GM10266 (cell line): ENCODE measurements at regions not wholly inside any gene's neighbourhood (a gene's known extent, or its start where the extent isn't known, plus 50 kb on each side); places are given as distances from the start of the nearest gene placed in this dataset.
"Not testable (repeated sequence)": the region's sequence is repeated elsewhere in the genome, so short reads cannot be mapped to it uniquely, and the experiment has no call there.

Experiments
- DNase-seq: peaks from one replicate; pipeline ENCODE4 v3.0.0; 2012; ENCODE audit errors: extremely low spot score
- CTCF ChIP-seq: IDR thresholded peaks from 2 replicates; pipeline ENCODE4 v1.5.1; 2012; ENCODE audit warnings: mild to moderate bottlenecking, low read depth; ENCODE audit not compliant: control insufficient read depth, insufficient read depth; ENCODE audit errors: missing control alignments

GRCh38 chr3:90145094-90145860 lies 1037.9 kb downstream of the EPHA3 start:
- TF ChIP-seq CTCF: no peak
- no peak for DNase-seq

- no peak for DNase-seq
- no peak for TF ChIP-seq CTCF
Measured at GRCh38 chr3:90180096-90180495, 1072.7 kb downstream of the EPHA3 start.

GRCh38 chr3:90180543-90180942 lies 1073.1 kb downstream of the EPHA3 start:
- TF ChIP-seq CTCF: no peak
- no peak for DNase-seq

GRCh38 chr3:90182291-90182976 lies 1075.0 kb downstream of the EPHA3 start:
- DNase-seq: not testable (repeated sequence)

- DNase-seq: no peak
- TF ChIP-seq CTCF: no peak
Measured at GRCh38 chr3:90184861-90185260, 1077.4 kb downstream of the EPHA3 start.

GRCh38 chr3:90197383-90197782 lies 1090.0 kb downstream of the EPHA3 start:
- DNase-seq: not testable (repeated sequence)

GRCh38 chr3:90202931-90203330 lies 1095.5 kb downstream of the EPHA3 start:
- not testable (repeated sequence) for DNase-seq

GRCh38 chr3:90206482-90206881 lies 1099.1 kb downstream of the EPHA3 start:
- not testable (repeated sequence) for DNase-seq

GRCh38 chr3:90207353-90208097 lies 1100.1 kb downstream of the EPHA3 start:
- not testable (repeated sequence) for DNase-seq

GRCh38 chr3:90221900-90222299 lies 1114.5 kb downstream of the EPHA3 start:
- TF ChIP-seq CTCF: no peak
- DNase-seq: no peak
